SU-DHL-6 (cell line): ENCODE measurements at regions not wholly inside any gene's neighbourhood (a gene's known extent, or its start where the extent isn't known, plus 50 kb on each side); places are given as distances from the start of the nearest gene placed in this dataset.

Source experiments
- H2AFZ ChIP-seq: fragments of 200-600 bp; sonication (generic); 2 replicates; pipeline ENCODE4 v1.6.1; 2014; ENCODE audit warnings: low read depth, mild to moderate bottlenecking, moderate library complexity, mixed read lengths, antibody characterized with exemption, low read length; ENCODE audit not compliant: severe bottlenecking
- H3F3A ChIP-seq: fragments of 200-600 bp; shearing (Covaris generic); 2 replicates; pipeline ENCODE4 v1.6.0; 2016; ENCODE audit warnings: antibody characterized with exemption, mild to moderate bottlenecking; ENCODE audit not compliant: insufficient read depth
- H3K27ac ChIP-seq: fragments of 200-600 bp; sonication (generic); 2 replicates; pipeline ENCODE4 v1.5.1; 2016; ENCODE audit warnings: low read depth, mild to moderate bottlenecking, low read length, moderate library complexity, mixed read lengths
- H3K27me3 ChIP-seq: fragments of 200-600 bp; sonication (generic), shearing (Covaris generic); 2 replicates; pipeline ENCODE4 v1.6.0; 2014; ENCODE audit warnings: mild to moderate bottlenecking, low read length
- H3K36me3 ChIP-seq: fragments of 200-600 bp; sonication (generic); 2 replicates; pipeline ENCODE4 v1.6.1; 2014; ENCODE audit warnings: mild to moderate bottlenecking, low read length, mixed read lengths
- H3K4me2 ChIP-seq: fragments of 300-600, 200-600 bp; shearing (Covaris generic), sonication (generic); 2 replicates; pipeline ENCODE4 v1.6.0; 2014; ENCODE audit warnings: low read length, low read depth, mild to moderate bottlenecking; ENCODE audit not compliant: poor library complexity, severe bottlenecking
- H3K4me3 ChIP-seq: fragments of 200-600 bp; sonication (generic); 2 replicates; pipeline ENCODE4 v1.5.1; 2014; ENCODE audit warnings: antibody characterized with exemption, low read length, mild to moderate bottlenecking, mixed read lengths; ENCODE audit not compliant: insufficient read depth, poor library complexity, severe bottlenecking
- H3K79me2 ChIP-seq: fragments of 200-600 bp; sonication (generic); 2 replicates; pipeline ENCODE4 v1.6.1; 2014; ENCODE audit warnings: mild to moderate bottlenecking, low read length, moderate library complexity; ENCODE audit not compliant: insufficient read depth
- H3K9ac ChIP-seq: fragments of 200-600 bp; sonication (generic); 2 replicates; pipeline ENCODE4 v1.7.0; 2014; ENCODE audit warnings: mild to moderate bottlenecking, low read length
- H3K9me2 ChIP-seq: fragments of 200-600 bp; sonication (generic); replicated peaks from 2 replicates; pipeline ENCODE4 v1.6.1; 2014; ENCODE audit warnings: low read length; ENCODE audit not compliant: insufficient read depth
- H3K9me3 ChIP-seq: fragments of 200-600 bp; sonication (generic); 2 replicates; pipeline ENCODE4 v1.6.1; 2014; ENCODE audit warnings: low read length, mixed read lengths; ENCODE audit not compliant: insufficient read depth
- H4K20me1 ChIP-seq: fragments of 200-600 bp; sonication (generic); 2 replicates; pipeline ENCODE4 v1.6.1; 2014; ENCODE audit warnings: low read depth, mild to moderate bottlenecking, antibody characterized with exemption, low read length, moderate library complexity, mixed read lengths
- EZH2phosphoT487 ChIP-seq: fragments of 200-600 bp; sonication (generic), shearing (Covaris generic); conservative IDR thresholded peaks from 2 replicates; pipeline ENCODE4 v1.6.1; 2018; ENCODE audit warnings: mild to moderate bottlenecking, antibody characterized with exemption, low read length, moderate library complexity, mixed read lengths
- TF ChIP-seq, protein P1 (sequence below): fragments of 200-600 bp; sonication (generic); IDR thresholded peaks from one replicate; pipeline ENCODE4 v1.5.1; 2017; ENCODE audit warnings: antibody characterized with exemption, mild to moderate bottlenecking, low read length, moderate library complexity; ENCODE audit not compliant: insufficient read depth, poor library complexity, severe bottlenecking

DNA sequence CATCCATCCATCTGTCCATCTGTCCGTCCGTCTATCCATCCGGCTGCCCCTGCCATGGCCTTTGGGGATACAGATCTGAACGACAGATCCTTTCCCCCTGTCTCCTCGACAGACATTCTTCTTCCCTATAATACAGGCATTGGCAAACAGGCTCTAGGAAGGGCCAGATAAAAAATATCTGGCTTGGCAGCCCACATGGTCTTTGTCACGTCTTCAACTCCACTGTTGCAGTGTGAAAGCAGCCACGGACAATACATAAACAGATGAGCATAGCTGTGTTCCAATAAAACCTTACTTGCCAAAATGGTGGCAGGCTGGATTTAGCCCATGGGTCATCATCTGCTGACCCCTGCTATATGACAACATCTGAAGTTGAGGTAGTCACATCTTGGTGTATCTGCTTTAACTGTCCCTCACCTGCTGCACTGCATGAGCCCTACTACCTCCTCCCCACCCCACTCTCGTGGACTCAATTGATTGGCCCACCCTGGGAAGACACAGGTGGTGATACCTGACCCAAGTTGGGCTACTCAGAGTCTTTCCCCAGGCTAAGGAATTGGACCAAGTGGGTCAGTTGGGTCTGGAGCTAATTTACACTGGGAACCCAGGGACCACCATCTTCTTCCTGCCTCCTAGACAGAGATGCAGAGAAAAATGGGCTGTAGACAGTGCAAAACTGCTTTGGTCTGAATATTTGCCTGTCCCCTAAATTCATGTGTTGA lies 128.4 kb upstream of the SMAD3 start:
- Histone ChIP-seq H3K36me3 (no peaks in the 10 kb centered on the region), H3K27me3 (no peaks in the 10 kb centered on the region), H3F3A (no peaks in the 10 kb centered on the region), H3K9ac (no peak overlapping the region), H4K20me1 (no peaks in the 10 kb centered on the region), H2AFZ (no peak overlapping the region), H3K4me3 (no peak overlapping the region), H3K27ac (no peak overlapping the region), H3K79me2 (no peaks in the 10 kb centered on the region), H3K9me2 (no peaks in the 10 kb centered on the region), H3K4me2 (no peak overlapping the region), H3K9me3 (no peaks in the 10 kb centered on the region; the same call in 1 of the 2 replicates)
- no peak for TF ChIP-seq EZH2phosphoT487
- TF ChIP-seq, protein P1, sequence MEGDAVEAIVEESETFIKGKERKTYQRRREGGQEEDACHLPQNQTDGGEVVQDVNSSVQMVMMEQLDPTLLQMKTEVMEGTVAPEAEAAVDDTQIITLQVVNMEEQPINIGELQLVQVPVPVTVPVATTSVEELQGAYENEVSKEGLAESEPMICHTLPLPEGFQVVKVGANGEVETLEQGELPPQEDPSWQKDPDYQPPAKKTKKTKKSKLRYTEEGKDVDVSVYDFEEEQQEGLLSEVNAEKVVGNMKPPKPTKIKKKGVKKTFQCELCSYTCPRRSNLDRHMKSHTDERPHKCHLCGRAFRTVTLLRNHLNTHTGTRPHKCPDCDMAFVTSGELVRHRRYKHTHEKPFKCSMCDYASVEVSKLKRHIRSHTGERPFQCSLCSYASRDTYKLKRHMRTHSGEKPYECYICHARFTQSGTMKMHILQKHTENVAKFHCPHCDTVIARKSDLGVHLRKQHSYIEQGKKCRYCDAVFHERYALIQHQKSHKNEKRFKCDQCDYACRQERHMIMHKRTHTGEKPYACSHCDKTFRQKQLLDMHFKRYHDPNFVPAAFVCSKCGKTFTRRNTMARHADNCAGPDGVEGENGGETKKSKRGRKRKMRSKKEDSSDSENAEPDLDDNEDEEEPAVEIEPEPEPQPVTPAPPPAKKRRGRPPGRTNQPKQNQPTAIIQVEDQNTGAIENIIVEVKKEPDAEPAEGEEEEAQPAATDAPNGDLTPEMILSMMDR: no peak

DNA sequence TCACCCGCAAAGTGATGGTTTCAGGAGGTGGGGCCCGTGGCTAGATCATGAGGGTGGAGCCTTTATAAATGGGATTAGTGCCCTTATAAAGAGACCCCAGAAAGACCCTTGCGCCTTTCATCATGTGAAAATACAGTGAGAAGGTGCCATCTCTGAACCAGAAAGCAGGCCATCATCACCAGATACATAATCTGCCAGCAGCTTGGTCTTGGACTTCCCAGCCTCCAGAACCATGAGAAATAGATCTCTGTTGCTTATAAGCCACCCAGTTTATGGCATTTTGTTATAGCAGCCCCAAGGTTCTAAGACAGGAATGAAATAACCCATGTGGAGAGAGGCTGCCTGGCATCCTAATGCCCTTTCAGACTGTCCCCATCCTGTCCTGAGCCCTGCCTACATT lies 127.8 kb upstream of the SMAD3 start:
- TF ChIP-seq, protein P1: no peak
- TF ChIP-seq EZH2phosphoT487: no peak
- Histone ChIP-seq H3K9me3 (no peaks in the 10 kb centered on the region; the same call in 1 of the 2 replicates), H4K20me1 (no peaks in the 10 kb centered on the region), H3K4me2 (no peak overlapping the region), H3K4me3 (no peak overlapping the region), H3F3A (no peaks in the 10 kb centered on the region), H3K27ac (no peak overlapping the region), H3K79me2 (no peaks in the 10 kb centered on the region), H3K9me2 (no peaks in the 10 kb centered on the region), H3K27me3 (no peaks in the 10 kb centered on the region), H2AFZ (no peak overlapping the region), H3K36me3 (no peaks in the 10 kb centered on the region), H3K9ac (no peak overlapping the region)

DNA sequence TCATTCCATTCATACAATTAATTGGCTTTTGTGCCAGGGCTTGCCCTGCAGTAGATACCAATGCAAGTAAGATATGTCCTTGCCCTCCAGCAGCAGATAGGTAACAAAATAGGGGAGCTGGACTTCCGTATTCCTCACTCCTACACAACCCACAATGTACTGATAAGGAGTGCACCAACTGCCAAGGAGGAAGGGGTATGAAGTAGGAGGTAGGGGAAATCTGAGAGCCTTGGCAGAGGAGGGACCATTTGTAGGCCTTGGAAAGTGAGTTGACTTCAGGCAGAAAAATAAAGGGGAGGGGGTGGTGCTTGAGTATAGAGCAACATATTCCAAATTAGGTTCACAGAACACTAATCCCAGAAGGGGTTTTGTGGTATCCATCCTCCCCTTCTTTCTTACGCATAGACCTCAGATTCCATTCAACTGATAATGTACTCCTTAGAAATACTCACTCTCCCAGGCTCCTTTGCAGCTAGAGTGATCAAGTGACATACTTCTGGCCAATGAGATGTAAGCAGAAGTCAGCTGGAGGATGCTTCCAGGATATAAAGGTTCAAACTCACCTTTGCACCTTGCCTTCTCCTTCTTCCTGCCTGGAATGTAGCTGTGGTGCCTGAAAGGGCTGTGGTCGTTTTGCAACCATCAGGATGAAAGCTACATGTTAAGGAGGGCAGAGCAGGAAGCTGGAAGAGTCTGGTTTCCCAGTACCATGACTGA lies 127.1 kb upstream of the SMAD3 start:
- H2AFZ ChIP-seq: no peak overlapping the region

More for the DNA sequence above, 127.1 kb upstream of the SMAD3 start:
- no peaks in the 10 kb centered on the region for H3K36me3 ChIP-seq
- H3K27ac ChIP-seq: no peak overlapping the region
- H3K4me2 ChIP-seq: no peak overlapping the region
- H3K9me2 ChIP-seq: no peaks in the 10 kb centered on the region
- H3K27me3 ChIP-seq: no peaks in the 10 kb centered on the region
- no peak overlapping the region for H3K4me3 ChIP-seq
- no peak for TF ChIP-seq EZH2phosphoT487
- TF ChIP-seq, protein P1: no peak
- H4K20me1 ChIP-seq: no peaks in the 10 kb centered on the region
- no peaks in the 10 kb centered on the region; the same call in 1 of the 2 replicates for H3K9me3 ChIP-seq
- no peak overlapping the region for H3K9ac ChIP-seq
- H3F3A ChIP-seq: no peaks in the 10 kb centered on the region
- no peaks in the 10 kb centered on the region for H3K79me2 ChIP-seq
